Ishikawa (cell line): ENCODE measurements at regions not wholly inside any gene's neighbourhood (a gene's known extent, or its start where the extent isn't known, plus 50 kb on each side); places are given as distances from the start of the nearest gene placed in this dataset.

Source experiments
- CEBPB ChIP-seq: IDR thresholded peaks from 2 replicates; pipeline ENCODE4 v1.6.1; 2012
- CREB1 ChIP-seq: IDR thresholded peaks from 2 replicates; pipeline ENCODE4 v1.6.1; 2012; ENCODE audit warnings: low read depth
- EGR1 ChIP-seq: IDR thresholded peaks from 2 replicates; pipeline ENCODE4 v1.6.1; 2012
- EP300 ChIP-seq: IDR thresholded peaks from 2 replicates; pipeline ENCODE4 v1.6.1; 2012; ENCODE audit warnings: borderline replicate concordance
- FOXM1 ChIP-seq: IDR thresholded peaks from 2 replicates; pipeline ENCODE4 v1.6.1; 2012; ENCODE audit warnings: low read depth, borderline replicate concordance
- MAX ChIP-seq: IDR thresholded peaks from 2 replicates; pipeline ENCODE4 v1.6.1; 2012
- NFIC ChIP-seq: IDR thresholded peaks from 2 replicates; pipeline ENCODE4 v1.6.1; 2012
- RAD21 ChIP-seq: IDR thresholded peaks from 2 replicates; pipeline ENCODE4 v1.6.1; 2012; ENCODE audit warnings: low read depth
- REST ChIP-seq: IDR thresholded peaks from 2 replicates; pipeline ENCODE4 v1.6.1; 2012; ENCODE audit warnings: low read depth, mild to moderate bottlenecking
- TAF1 ChIP-seq: IDR thresholded peaks from 2 replicates; pipeline ENCODE4 v1.6.1; 2012; ENCODE audit warnings: low read depth, mild to moderate bottlenecking
- TCF12 ChIP-seq: IDR thresholded peaks from 2 replicates; pipeline ENCODE4 v1.6.1; 2012; ENCODE audit warnings: low read depth
- TEAD4 ChIP-seq: IDR thresholded peaks from 2 replicates; pipeline ENCODE4 v1.6.1; 2012
- YY1 ChIP-seq: IDR thresholded peaks from 2 replicates; pipeline ENCODE4 v1.6.1; 2012; ENCODE audit warnings: low read depth
- ZBTB7A ChIP-seq: IDR thresholded peaks from 2 replicates; pipeline ENCODE4 v1.6.1; 2012; ENCODE audit warnings: low read depth
- TF ChIP-seq, protein P1 (sequence below): IDR thresholded peaks from 2 replicates; pipeline ENCODE4 v1.6.1; 2012

DNA sequence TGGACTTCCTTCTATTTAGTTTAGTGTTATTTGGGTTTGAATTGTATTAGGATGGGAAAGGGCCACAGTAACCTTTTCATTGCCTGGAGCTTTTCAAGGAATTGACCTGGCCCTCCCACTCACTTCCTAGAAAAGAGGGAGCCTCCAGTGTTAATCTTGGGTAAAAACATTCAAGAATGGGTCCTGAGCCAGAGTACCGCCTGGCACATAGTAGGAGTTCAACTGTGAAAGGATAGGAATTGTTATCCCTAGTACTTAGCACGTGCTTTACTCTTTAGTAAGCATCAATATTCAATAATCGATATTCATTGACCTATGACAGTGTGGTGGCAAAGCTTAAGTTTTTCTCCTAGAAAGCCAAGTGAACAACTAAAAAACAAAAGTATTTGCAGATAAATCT is 179.9 kb downstream of the IRS1 start:
- no peak for TF ChIP-seq TEAD4
- TF ChIP-seq YY1 = no peak
- no peak for TF ChIP-seq RAD21
- TF ChIP-seq CREB1 = no peak
- TF ChIP-seq, protein P1, sequence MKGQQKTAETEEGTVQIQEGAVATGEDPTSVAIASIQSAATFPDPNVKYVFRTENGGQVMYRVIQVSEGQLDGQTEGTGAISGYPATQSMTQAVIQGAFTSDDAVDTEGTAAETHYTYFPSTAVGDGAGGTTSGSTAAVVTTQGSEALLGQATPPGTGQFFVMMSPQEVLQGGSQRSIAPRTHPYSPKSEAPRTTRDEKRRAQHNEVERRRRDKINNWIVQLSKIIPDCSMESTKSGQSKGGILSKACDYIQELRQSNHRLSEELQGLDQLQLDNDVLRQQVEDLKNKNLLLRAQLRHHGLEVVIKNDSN = no peak
- no peak for TF ChIP-seq FOXM1
- TF ChIP-seq ZBTB7A = no peak
- no peak for TF ChIP-seq TCF12
- TF ChIP-seq CEBPB = no peak
- TF ChIP-seq TAF1 = no peak
- TF ChIP-seq NFIC = no peak
- TF ChIP-seq REST = no peak
- no peak for TF ChIP-seq EGR1
- TF ChIP-seq EP300 = no peak
- TF ChIP-seq MAX = no peak

DNA sequence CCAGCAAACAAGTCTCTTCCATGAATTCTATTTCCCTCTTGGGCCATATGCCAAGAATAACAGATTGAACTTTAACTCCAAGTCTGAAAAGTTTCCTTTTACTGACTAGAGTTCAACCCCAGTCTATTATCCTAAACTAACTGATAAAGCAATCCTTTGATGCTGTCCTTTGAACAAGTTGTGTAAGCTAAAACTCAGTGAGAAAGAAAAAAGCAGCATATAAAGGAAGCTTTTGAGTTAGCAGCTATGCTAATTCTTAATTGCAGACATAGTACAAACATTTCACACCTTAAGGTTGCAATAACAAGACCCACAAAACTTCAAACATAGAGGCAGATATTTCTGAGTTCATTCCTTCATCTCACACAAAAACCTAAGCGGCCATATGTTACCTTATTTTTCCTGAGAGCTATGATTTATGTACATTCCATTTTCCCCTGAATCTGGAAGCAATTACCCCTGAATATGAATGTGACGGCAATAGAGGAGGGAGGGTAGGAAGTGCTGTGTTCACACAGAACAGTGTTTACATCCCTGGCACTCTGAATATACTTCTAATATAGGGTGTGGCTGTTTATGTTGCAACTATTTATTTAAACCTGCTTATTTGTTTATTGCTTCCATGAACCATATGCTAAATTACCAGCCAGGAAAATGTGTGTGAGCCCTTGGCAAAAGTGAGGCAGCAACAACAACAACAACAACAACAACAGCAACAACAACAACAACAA is 180.6 kb downstream of the IRS1 start:
- TF ChIP-seq RAD21 = no peak
- TF ChIP-seq YY1 = no peak
- no peak for TF ChIP-seq NFIC
- TF ChIP-seq FOXM1 = no peak
- no peak for TF ChIP-seq TAF1
- TF ChIP-seq CREB1 = no peak
- no peak for TF ChIP-seq ZBTB7A
- TF ChIP-seq EGR1 = no peak
- TF ChIP-seq MAX = no peak
- no peak for TF ChIP-seq CEBPB
- TF ChIP-seq EP300 = no peak
- no peak for TF ChIP-seq TCF12
- TF ChIP-seq, protein P1 = no peak
- no peak for TF ChIP-seq TEAD4
- TF ChIP-seq REST = no peak

DNA sequence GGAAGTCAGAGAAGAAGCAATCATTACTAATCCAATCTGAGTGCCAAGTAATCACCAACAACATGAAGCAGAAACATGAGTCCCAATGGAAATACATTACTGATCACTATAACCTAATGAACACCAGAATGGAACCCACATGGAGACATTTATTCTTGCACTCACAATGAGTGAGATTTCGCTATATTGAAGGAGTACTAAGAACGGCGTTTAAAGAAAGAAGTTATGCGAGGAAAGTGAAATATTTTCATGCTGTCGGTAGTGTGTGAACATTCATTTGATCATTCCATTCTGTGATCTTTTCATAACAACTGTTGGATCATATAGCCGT is 181.1 kb downstream of the IRS1 start:
- TF ChIP-seq FOXM1 (no peak), REST (no peak), ZBTB7A (no peak)

DNA sequence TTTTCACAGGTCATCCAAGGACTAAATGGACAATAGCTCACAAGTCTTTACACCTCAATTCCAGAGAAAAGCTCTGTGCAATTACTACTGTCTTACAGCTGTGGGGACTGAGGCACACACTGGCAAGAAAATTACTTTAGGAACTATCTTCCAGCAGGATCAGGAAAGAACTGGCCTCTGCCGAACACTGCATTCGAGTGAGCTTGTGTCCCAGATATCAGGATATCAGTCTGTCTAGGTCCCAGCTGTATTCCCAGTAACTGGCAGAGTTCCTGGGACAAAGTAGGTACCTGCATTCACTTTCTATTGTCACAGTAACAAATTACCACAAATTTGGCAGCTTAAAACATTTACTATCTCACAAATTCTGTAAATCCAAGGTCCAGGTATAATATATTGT is 183.7 kb downstream of the IRS1 start:
- TF ChIP-seq EP300 (no peak), CEBPB (no peak), NFIC (no peak), ZBTB7A (no peak), EGR1 (no peak), CREB1 (no peak)
- TF ChIP-seq, protein P1 = no peak
